Ishikawa (cell line): ENCODE measurements at regions not wholly inside any gene's neighbourhood (a gene's known extent, or its start where the extent isn't known, plus 50 kb on each side); places are given as distances from the start of the nearest gene placed in this dataset.

ENCODE experiments used
- CEBPB ChIP-seq: IDR thresholded peaks from 2 replicates; pipeline ENCODE4 v1.6.1; 2012
- EGR1 ChIP-seq: IDR thresholded peaks from 2 replicates; pipeline ENCODE4 v1.6.1; 2012
- FOXM1 ChIP-seq: IDR thresholded peaks from 2 replicates; pipeline ENCODE4 v1.6.1; 2012; ENCODE audit warnings: low read depth, borderline replicate concordance
- RAD21 ChIP-seq: IDR thresholded peaks from 2 replicates; pipeline ENCODE4 v1.6.1; 2012; ENCODE audit warnings: low read depth
- TAF1 ChIP-seq: IDR thresholded peaks from 2 replicates; pipeline ENCODE4 v1.6.1; 2012; ENCODE audit warnings: low read depth, mild to moderate bottlenecking
- TEAD4 ChIP-seq: IDR thresholded peaks from 2 replicates; pipeline ENCODE4 v1.6.1; 2012
- TF ChIP-seq, protein P1 (sequence below): IDR thresholded peaks from 2 replicates; pipeline ENCODE4 v1.6.1; 2012
- TF ChIP-seq, protein P2 (sequence below): IDR thresholded peaks from 2 replicates; pipeline ENCODE4 v1.6.1; 2012; ENCODE audit warnings: low read depth, mild to moderate bottlenecking

GRCh38 chr7:138317044-138317596, 142.9 kb upstream of the TRIM24 start:
- TF ChIP-seq FOXM1 (no peak), TEAD4 (no peak), RAD21 (no peak), EGR1 (no peak), TAF1 (no peak), CEBPB (no peak)
- TF ChIP-seq, protein P1, sequence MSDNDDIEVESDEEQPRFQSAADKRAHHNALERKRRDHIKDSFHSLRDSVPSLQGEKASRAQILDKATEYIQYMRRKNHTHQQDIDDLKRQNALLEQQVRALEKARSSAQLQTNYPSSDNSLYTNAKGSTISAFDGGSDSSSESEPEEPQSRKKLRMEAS, result no peak
- TF ChIP-seq, protein P2, sequence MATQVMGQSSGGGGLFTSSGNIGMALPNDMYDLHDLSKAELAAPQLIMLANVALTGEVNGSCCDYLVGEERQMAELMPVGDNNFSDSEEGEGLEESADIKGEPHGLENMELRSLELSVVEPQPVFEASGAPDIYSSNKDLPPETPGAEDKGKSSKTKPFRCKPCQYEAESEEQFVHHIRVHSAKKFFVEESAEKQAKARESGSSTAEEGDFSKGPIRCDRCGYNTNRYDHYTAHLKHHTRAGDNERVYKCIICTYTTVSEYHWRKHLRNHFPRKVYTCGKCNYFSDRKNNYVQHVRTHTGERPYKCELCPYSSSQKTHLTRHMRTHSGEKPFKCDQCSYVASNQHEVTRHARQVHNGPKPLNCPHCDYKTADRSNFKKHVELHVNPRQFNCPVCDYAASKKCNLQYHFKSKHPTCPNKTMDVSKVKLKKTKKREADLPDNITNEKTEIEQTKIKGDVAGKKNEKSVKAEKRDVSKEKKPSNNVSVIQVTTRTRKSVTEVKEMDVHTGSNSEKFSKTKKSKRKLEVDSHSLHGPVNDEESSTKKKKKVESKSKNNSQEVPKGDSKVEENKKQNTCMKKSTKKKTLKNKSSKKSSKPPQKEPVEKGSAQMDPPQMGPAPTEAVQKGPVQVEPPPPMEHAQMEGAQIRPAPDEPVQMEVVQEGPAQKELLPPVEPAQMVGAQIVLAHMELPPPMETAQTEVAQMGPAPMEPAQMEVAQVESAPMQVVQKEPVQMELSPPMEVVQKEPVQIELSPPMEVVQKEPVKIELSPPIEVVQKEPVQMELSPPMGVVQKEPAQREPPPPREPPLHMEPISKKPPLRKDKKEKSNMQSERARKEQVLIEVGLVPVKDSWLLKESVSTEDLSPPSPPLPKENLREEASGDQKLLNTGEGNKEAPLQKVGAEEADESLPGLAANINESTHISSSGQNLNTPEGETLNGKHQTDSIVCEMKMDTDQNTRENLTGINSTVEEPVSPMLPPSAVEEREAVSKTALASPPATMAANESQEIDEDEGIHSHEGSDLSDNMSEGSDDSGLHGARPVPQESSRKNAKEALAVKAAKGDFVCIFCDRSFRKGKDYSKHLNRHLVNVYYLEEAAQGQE, result no peak
